Renal pelvis (tissue), 1 donor: ENCODE measurements at regions not wholly inside any gene's neighbourhood (a gene's known extent, or its start where the extent isn't known, plus 50 kb on each side); places are given as distances from the start of the nearest gene placed in this dataset.

Experiments used
- DNase-seq: peaks from one replicate; pipeline ENCODE4 v3.0.0-alpha.2; 2013

DNA sequence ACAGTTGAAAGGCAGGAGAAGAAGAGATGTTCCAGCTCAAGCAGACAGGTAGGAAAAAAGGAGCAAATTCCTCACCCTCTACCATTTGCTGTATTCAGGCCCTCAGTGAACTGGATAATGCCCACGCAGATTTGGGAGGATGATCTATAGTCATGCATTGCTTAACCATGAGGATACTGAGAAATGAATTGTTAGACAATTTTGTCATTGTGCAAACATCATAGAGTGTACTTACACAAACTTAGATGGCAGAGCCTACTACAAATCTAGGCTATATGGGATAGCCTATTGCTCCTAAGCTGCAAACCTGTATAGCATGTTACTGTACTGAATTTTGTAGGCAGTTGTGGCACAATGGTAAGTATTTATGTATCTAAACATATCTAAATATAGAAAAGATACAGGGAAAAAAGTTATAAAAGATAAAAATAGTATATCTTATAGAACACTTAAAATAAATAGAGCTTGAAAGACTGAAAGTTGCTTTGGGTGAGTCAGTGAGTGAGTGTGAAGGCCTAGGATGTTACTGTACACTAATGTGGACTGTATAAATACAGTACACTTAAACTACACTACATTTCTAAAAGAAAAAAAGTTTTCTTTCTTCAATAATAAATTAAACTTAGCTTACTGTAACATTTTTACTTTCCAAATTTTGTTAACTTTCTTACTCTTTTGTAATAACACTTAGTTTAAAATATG lies 672.3 kb downstream of the UTRN start:
- no peak for DNase-seq

DNA sequence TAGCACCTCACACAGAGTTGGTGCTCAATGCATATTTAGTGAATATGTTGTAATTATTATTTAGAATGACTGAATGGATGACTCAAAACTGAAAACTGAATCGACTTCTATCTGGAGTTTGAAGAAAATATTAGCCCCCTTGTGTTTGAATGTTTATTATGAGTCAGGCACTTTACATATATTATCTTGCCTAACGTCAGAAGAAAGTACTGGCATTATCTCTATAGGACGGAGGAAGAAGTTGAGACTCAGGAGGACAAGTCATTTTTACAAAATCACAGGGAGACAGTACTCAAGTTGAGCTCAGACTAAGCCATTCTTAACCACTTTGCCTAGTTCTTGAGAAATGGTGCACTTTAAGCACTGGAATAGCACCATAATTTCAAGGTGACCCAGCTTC lies 684.0 kb downstream of the UTRN start:
- no peak for DNase-seq

- no peak for DNase-seq
Observed at GRCh38 chr6:144969602-144970272, 684.6 kb downstream of the UTRN start.

DNA sequence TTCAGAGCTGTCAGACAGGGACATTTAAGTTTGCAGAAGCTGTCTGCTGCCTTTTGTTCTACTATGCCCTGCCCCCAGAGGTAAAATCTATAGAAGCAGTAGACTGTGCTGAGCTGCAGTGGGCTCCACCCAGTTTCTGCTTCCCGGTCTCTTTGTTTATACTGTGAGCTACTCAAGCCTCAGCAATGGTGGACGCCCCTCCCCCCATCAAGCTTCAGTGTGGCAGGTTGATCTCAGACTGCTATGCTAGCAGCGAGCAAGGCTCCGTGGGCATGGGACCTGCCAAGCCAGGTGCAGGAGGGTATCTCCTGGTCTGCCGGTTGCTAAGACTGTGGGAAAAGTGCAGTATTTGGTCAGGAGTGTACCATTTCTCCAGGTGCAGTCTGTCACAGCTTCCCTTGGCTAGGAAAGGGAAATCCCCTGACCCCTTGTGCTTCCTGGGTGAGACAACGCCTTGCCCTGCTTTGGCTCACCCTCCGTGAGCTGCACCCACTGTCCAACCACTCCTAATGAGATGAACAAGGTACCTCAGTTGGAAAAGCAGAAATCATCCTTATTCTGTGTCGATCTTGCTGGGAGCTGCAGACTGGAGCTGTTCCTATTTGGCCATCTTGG lies 692.2 kb downstream of the UTRN start:
- DNase-seq = peak; percentile 37

DNA sequence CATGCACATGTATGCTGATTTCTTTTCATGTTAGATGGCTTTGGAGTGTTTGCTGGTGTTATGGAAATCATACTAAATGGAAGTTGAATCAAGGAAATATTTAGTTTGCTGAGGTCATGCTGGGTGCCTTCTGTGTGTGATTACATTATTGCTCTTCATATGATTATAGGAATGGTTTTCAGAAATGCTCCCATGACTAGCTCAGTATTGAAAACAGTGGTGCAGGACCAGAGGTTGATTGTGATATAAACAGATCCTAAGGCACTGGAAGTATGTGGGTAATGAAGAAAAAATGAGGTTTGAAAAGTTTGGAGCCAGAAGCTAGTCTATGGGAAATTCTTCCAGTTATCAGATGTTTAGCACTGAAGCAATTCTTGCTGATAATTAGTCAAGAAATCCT lies 693.1 kb downstream of the UTRN start:
- no peak for DNase-seq

- DNase-seq = no peak
Observed at GRCh38 chr6:144986271-144986670, 701.1 kb downstream of the UTRN start.

DNA sequence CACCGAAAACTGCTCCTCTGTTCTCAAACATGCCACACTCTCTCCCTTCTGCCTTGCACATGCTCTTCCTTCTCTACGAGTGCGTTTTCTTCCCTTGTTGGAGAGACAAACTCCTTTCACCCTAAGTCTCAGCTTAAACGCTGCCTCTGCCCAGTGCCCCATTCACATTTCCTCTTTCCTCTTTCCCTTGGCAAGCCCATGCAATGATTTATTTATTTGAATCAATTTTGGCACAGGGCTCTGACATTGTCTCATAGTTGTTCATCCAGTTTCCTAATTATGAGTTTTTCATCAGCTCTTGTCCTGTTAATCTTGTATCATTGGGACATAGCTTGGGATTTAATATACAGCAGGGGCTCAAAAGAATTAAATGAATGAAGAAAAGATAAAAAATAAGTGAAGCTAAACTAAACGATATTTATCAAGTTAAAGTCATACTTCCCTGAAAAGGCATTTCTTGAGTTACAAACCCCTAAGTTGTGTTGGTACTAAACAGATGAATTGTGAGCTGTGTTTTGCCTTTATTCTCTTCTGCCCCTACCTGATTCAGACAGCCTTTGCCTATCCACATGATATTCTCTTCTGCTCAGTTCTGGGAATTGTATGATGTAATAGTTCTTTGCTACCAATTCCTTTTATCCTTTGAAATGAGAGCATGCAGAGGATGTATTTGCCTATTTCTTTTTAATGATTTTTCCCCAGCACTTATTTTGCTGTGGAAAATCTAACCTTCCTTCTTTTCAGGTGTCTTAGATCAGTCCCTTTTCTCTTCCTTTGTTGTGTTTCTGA lies 704.4 kb downstream of the UTRN start:
- DNase-seq = no peak

GRCh38 chr6:144990784-144991183 lies 705.6 kb downstream of the UTRN start:
- DNase-seq = no peak

GRCh38 chr6:144993870-144994269 lies 708.7 kb downstream of the UTRN start:
- DNase-seq = no peak

DNA sequence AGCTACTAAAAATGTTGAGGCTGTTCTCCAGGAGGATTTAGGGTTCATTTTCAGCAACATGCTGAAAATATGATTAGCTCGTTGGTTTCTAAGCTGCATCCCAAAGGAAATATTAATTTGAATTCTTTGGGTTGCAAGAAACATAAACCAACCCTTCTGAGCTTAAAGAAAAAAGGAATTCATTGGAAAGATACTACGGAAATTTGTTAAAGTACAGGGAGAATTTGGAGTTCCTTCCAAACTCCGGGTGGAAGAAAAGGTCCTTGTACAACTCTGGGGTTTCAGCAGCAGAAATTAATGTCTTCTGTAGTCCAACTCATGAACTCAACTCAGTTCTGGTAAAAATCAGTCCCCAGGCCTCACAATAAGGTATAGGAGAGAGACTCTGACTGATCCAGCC lies 712.9 kb downstream of the UTRN start:
- DNase-seq = no peak

DNA sequence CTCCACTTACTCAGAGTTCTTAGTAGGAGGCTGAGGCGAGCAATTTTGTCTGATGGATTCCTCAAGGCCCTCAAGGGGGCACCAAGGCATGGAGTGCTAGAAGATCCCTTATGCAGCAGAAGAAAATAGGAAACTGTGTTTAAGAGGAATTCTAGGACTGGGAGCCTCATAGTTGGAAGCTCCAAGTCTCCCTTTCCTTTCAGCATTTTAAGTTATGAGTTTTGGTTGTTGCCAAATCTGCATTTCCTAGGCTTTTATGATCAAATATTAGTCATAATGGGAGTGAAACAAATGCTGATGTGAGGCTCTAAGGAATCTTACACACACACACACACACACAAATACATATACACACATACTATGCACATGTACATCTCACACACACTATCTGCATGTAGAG lies 714.0 kb downstream of the UTRN start:
- DNase-seq = no peak

DNA sequence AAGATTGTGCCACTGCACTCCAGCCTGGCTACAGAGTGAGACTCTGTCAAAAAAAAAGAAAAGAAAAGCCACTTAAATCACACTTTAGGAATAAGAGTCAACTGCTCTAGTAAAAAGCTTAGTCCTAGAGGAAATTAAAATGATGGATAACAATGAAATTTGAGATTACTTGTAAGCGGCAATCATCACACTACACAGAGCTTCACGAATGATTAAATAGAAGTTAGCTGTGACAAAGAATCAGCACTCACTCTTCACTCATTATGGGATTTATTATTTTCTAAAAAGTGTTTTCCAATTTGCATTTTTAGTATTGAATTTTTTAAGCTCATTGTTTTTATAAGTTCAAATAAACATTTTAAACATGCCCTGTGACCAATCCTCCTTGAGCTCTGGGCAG lies 718.0 kb downstream of the UTRN start:
- peak; percentile 48 for DNase-seq

DNA sequence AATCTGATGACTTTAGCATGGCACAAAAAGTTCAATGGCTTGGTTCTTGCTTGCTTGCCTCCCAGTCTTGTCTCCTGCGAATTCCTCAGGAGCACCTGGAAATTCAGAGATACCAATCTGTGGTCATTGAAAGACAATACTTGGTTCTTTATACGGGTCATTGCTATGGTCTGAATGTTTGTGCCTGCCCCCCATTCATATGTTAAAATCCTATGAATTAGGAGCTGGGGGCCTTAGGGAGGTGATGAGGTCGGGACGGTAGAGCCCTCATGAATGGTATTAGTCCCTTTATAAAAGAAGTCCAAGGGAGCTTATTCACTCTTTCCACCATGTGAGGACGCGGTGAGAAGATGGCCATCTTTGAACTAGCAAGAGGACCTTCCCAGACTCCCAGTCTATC lies 721.8 kb downstream of the UTRN start:
- DNase-seq = no peak

GRCh38 chr6:145008715-145009114 lies 723.6 kb downstream of the UTRN start:
- DNase-seq = no peak

DNA sequence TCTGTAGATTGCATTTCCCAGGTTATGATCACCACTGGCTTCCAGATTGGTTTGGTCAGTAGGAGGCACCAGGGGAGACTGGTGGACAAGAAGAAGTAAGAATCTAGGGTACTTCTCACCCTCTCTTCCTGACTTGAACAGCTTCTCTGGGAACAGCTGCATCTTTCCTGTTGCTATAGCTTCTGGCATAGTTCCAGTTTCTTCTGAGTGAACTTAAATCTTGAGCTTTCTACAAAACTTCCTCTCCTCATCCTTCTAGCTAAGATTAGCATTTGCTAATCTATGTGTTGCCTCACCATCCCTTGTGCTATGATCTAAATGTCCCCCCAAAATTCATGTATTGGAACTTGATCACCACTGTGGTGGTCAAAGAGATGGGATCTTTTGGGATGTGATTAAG lies 724.6 kb downstream of the UTRN start:
- DNase-seq = no peak

DNA sequence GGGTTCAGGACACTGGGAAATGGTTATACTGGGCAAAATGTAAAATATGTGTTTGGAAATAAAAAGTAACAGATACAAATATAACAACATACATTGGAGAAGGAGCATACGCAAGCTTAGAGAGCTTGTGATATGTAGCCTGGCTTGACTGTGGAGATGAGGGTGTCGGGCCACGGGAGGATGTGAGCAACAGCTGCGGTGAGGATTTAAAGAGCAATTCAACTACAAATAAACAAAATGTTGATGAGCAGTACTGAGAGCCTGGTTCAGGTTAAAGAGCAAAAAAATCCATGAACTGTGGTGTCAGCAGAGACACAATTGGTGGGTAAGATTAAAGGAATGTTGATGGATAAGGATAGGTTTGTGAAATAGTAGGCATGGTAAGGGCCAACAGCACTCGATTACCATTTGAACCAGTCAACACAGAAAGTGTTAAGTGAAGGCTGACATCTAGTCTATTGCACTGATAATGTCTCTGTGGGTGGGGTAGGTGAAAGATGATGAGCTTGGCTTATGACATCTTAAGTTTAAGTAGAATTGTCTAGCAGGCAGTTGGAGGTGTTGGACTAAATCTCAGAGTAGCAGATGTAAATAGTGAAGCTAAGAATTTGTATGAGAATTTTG lies 723.2 kb downstream of the EPM2A start:
- no peak for DNase-seq

DNA sequence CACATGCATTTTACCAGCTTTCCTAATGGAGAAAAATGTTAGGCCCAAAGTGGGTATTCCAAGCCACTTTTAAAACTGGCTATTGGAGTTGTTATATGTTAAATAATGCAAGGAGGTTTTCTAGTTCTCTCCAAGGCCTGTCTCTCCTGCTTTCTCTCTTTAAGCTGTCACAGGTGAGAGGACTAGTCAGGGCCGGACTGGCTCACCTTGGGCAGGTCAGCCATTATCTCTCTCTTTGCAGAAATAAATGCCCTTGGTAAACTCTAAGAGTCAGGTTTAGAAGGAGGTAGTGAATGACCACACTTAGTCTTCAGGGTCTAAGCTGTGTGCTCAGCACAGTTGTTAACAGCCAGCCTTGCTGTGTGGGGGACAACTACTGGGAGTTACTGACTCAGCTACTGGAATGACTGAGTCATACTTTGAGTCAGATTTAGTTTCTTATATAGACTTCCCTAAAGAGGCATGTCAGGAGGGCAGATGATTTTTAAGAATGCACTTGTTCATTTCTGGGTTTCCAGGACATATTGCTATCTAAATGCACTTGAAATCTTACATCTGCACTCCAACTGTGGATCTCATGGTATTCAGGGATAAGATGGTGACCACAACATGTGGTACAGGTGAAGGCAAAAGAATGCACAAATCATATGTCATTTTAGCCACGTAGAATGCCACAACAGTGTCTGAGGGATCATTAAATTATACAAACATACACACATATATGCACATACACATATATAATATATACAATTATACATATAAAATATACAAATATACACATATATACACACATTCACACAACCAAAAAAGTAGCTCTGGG lies 719.4 kb downstream of the EPM2A start:
- DNase-seq = no peak

DNA sequence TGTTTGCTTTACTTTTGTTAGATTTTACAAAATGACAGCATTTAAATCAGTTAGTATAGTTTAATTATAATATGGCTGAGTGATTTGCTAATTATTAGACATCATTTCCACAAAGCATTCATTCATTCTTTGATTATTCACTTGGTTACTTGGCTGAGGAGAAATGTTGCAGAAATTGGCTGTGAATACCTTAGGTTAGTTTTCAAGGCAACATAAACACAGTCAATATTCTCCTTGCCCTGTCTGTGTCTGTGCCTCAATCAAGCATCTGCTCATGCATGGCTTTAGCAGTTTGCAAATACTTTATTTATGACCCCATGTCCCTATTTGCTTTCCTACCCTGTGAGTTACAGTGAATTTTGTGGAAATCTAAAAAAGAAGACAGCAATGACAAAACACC lies 718.3 kb downstream of the EPM2A start:
- no peak for DNase-seq

- no peak for DNase-seq
Observed at GRCh38 chr6:145017516-145017915, 717.8 kb downstream of the EPM2A start.

GRCh38 chr6:145018027-145018426 lies 717.3 kb downstream of the EPM2A start:
- DNase-seq = no peak

- DNase-seq = no peak
Observed at GRCh38 chr6:145020114-145020513, 715.2 kb downstream of the EPM2A start.
